GM13976 (cell line): ENCODE measurements at regions not wholly inside any gene's neighbourhood (a gene's known extent, or its start where the extent isn't known, plus 50 kb on each side); places are given as distances from the start of the nearest gene placed in this dataset.

Experiments used
- DNase-seq: peaks from one replicate; pipeline ENCODE4 v3.0.0; 2012; ENCODE audit warnings: low spot score
- in situ Hi-C: fragments of 300-500 bp; cut with MboI; formaldehyde crosslinking; loops from one replicate; pipeline ENCODE4 v1.12.0; 2022; ENCODE audit warnings: low sequenced_read_pairs, mixed read lengths, inconsistent platforms; ENCODE audit not compliant: unreplicated experiment
- TF ChIP-seq, protein P1 (sequence below): IDR thresholded peaks from 2 replicates; pipeline ENCODE4 v1.5.1; 2012; ENCODE audit warnings: borderline replicate concordance, mild to moderate bottlenecking; ENCODE audit not compliant: insufficient read depth; ENCODE audit errors: extremely low read depth, missing control alignments, control extremely low read depth

DNA sequence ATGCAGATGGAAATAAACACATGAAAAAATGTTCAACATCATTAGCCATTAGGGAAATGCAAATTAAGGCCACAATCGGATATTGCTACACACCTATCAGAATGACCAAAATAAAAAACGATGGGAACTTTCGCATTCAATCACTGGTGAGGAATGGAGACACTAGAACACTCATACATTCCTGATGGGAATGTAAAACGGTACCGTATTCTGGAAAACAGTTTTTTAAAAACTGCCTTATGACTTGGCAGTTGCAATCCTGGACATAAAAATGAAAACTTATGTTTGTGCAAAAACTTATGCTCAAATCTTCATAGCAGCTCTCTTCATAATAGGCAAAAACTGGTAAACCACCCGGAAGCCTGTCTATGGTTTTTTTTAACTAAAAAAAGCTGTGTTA, 146.0 kb downstream of the CEBPB start:
- TF ChIP-seq, protein P1, sequence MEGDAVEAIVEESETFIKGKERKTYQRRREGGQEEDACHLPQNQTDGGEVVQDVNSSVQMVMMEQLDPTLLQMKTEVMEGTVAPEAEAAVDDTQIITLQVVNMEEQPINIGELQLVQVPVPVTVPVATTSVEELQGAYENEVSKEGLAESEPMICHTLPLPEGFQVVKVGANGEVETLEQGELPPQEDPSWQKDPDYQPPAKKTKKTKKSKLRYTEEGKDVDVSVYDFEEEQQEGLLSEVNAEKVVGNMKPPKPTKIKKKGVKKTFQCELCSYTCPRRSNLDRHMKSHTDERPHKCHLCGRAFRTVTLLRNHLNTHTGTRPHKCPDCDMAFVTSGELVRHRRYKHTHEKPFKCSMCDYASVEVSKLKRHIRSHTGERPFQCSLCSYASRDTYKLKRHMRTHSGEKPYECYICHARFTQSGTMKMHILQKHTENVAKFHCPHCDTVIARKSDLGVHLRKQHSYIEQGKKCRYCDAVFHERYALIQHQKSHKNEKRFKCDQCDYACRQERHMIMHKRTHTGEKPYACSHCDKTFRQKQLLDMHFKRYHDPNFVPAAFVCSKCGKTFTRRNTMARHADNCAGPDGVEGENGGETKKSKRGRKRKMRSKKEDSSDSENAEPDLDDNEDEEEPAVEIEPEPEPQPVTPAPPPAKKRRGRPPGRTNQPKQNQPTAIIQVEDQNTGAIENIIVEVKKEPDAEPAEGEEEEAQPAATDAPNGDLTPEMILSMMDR: no peak
- no peak for DNase-seq
- in situ Hi-C loops: no loop called here

DNA sequence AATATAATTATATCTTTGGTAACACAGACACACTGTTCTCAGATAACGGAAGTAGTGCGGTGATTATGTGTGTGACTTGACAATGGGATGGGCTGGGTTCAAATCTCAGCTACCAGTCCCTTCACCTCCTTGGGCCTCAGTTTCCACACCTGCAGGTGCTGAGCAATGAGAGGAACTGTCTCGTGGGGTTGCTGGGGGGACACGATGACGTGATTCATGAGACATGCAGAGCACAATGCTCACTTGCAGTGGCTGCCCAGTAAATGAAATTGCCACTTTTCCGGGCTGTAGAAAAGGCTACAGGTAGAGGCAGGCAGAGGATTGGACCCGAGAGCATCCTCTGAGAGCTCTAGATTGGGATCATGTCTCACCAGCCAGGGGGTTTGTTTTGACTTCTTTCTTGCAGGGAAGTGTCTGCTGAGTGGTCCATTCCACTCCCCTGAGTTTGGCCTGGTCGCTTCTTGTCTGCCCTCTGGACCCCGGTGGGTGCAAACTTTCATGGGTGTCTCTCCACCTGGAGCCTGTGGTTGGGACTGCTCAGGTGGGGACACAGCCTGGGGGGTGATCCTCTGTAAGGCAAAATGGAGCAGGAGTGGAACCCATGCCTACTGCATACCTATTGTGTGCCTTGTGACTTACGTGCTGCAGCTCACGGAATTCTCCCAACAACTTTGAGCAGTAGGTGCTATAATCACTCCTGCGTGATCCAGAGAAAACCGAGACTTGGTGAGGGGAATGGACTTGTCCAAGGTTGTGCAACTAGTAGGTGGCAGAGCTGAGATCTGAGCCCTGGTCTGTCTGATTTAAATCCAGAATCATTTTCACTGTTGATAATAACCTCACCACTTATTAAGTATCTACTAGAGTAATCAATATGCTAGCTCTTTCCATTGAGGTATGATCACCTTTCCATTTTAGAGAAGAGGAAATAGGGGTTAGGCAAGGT, 147.2 kb downstream of the CEBPB start:
- in situ Hi-C loops: no loop called here
- DNase-seq: no peak
- TF ChIP-seq, protein P1: no peak

DNA sequence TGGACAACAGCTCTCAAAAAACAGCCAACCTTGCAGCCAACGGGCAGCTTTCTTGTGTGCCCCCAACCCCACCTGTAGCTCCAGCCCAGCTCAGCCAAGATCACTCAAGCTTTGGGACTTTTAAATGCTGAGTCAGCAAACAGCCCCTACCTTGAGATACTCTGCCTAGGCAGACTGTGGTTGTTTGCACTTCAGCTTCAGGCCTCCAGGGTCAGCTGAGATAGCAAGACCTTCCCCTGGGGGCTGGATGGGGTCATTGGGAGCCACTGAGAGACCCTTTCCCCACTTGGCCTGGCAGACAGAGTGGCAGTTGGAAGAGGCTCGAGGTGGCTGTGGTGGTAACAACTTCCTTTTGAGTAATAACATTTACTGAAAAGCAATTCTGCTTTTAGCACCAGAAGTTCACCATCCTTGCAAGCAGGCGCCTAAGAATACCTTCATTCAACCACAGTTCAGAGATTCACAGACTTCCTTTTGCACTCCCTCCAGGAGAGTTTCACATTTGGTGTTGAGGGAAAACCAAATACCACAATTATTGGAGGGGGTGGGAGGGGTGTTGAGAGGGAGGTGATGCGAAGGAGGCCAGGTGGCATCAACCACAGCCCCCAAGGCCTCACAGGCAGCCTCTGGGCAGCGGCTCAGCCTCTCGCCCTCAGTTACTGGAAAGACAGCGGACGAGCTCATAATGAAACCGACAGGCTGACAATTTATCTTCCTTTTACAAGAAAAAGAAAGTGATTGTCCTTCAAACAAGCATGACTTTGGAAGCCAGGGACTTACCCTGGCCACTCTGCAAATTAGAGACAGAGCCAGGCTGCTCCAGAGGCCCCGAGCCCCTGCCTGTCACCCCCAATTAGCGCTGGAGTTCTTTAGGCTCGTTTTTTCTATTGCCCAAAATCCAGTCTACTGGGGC, 148.1 kb downstream of the CEBPB start:
- DNase-seq: peak; percentile 85
- TF ChIP-seq, protein P1: no peak
- in situ Hi-C loops: no loop called here

DNA sequence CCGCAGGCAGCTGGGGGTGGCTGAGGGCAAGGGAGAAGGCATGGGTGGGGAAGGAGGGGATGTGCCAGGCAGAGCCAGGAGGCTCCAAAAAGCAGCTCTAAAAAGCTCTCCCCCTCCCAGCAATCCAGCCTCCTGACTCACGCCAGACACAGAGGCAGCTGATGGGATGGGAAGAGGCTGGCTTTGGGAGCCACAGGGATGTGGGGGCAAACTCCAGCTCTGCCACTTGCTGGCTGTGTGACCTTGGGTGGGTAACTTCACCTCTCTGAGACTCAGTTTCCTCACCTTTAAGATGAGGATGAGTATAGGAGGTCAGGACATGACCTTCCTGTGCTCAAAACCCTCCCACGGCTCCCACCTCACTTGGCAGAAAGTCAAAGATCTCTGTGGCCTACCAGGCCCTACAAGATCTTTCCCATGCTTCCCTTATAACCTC, 148.9 kb downstream of the CEBPB start:
- TF ChIP-seq, protein P1: no peak
- no peak for DNase-seq
- in situ Hi-C loops: no loop called here

DNA sequence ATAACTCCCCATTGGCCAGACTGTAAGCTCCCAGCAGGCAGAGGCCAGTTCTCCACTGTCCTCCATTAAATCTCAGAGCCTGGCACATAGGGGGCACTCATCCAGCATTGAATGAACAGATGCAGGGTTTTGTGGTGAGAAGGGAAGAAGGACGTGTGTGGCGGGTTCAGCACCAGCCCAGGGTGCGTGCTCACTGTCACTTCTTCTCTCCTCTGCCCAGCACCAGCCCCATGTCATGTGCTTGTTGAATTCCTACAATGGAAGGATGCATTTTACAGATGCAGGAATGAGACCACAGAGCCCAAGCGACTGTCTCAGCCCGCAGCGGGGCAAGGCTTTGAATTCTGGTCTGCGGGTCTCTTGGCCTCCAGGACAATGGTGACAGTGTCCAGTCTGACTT, 149.9 kb downstream of the CEBPB start:
- DNase-seq: no peak
- TF ChIP-seq, protein P1: no peak
- in situ Hi-C loops: no loop called here

DNA sequence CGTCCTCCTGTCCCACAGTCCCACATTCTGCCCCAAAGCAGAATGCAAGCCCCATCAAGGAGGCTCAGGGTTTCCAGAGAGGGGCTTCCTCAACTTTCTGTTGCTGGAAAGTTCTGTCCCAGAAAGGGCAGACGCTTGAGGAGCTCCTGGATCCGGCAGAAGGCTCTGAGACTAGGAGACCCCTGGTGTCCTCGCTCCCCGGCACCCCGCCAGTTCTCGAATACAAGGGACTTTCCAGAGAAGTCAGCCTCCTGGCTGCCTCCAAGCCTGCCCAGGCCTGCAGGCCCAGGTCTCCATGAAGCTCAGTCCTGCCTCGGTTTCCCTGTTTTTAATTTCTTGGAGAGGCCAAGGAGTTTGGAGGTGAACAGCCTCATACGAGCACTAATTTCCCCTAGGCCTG, 150.4 kb downstream of the CEBPB start:
- TF ChIP-seq, protein P1: no peak
- no peak for DNase-seq
- in situ Hi-C loops: no loop called here
